NB4 (cell line): ENCODE measurements at regions not wholly inside any gene's neighbourhood (a gene's known extent, or its start where the extent isn't known, plus 50 kb on each side); places are given as distances from the start of the nearest gene placed in this dataset.

Experiments
- POLR2A ChIP-seq: IDR thresholded peaks from 2 replicates; pipeline ENCODE4 v1.6.1; 2011; ENCODE audit warnings: mild to moderate bottlenecking; ENCODE audit not compliant: insufficient read length; ENCODE audit errors: extremely low read depth
- TF ChIP-seq, protein P1 (sequence below): IDR thresholded peaks from one replicate; pipeline ENCODE4 v1.5.1; 2012; ENCODE audit warnings: low read depth, low read length

GRCh38 chr10:111473361-111473760 is 396.5 kb downstream of the ADRA2A start:
- TF ChIP-seq, protein P1, sequence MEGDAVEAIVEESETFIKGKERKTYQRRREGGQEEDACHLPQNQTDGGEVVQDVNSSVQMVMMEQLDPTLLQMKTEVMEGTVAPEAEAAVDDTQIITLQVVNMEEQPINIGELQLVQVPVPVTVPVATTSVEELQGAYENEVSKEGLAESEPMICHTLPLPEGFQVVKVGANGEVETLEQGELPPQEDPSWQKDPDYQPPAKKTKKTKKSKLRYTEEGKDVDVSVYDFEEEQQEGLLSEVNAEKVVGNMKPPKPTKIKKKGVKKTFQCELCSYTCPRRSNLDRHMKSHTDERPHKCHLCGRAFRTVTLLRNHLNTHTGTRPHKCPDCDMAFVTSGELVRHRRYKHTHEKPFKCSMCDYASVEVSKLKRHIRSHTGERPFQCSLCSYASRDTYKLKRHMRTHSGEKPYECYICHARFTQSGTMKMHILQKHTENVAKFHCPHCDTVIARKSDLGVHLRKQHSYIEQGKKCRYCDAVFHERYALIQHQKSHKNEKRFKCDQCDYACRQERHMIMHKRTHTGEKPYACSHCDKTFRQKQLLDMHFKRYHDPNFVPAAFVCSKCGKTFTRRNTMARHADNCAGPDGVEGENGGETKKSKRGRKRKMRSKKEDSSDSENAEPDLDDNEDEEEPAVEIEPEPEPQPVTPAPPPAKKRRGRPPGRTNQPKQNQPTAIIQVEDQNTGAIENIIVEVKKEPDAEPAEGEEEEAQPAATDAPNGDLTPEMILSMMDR = no peak
- TF ChIP-seq POLR2A = no peak
